Thyroid gland (tissue), 4 donors: ENCODE measurements at regions not wholly inside any gene's neighbourhood (a gene's known extent, or its start where the extent isn't known, plus 50 kb on each side); places are given as distances from the start of the nearest gene placed in this dataset.

Experiments used
- POLR2A ChIP-seq, 2 donors: fragments of 450-650 bp; IDR thresholded peaks; one replicate each; pipeline ENCODE4 v1.6.1; 2017; ENCODE audit warnings: antibody characterized with exemption in 2 of 2, mild to moderate bottlenecking in 2 of 2, moderate library complexity in 1 of 2
- TF ChIP-seq, protein P1 (sequence below), 6 experiments: fragments of 200-600 bp in 3 of 6; fragments of 450-650 bp in 3 of 6; sonication (generic) in 3 of 6; IDR thresholded peaks; one replicate each; pipeline ENCODE4 v1.5.1; 2016 to 2019; ENCODE audit warnings: antibody characterized with exemption in 6 of 6, mild to moderate bottlenecking in 2 of 6, inconsistent platforms in 1 of 6, moderate library complexity in 1 of 6

DNA sequence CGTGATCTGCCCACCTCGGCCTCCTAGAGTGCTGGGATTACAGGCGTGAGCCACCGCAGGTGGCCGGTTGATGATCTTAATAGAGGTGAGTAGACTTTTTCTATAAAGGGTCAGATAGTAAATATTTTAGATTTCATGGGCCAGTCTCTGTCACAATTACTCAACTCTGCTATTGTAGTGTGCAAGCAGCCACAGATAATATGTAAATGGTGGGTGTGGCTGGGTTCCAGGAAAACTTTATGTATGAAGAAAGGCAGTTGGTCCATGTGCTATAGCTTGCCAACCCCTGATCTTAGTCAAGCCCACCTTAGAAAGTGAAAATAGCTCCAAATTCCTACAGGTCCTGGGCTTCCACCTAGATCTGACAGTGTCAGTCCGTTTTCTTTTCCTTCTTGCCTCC is 94.9 kb upstream of the PMFBP1 start:
- TF ChIP-seq, protein P1, sequence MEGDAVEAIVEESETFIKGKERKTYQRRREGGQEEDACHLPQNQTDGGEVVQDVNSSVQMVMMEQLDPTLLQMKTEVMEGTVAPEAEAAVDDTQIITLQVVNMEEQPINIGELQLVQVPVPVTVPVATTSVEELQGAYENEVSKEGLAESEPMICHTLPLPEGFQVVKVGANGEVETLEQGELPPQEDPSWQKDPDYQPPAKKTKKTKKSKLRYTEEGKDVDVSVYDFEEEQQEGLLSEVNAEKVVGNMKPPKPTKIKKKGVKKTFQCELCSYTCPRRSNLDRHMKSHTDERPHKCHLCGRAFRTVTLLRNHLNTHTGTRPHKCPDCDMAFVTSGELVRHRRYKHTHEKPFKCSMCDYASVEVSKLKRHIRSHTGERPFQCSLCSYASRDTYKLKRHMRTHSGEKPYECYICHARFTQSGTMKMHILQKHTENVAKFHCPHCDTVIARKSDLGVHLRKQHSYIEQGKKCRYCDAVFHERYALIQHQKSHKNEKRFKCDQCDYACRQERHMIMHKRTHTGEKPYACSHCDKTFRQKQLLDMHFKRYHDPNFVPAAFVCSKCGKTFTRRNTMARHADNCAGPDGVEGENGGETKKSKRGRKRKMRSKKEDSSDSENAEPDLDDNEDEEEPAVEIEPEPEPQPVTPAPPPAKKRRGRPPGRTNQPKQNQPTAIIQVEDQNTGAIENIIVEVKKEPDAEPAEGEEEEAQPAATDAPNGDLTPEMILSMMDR (IDR thresholded peaks at IDR 0.05) = no peak
- TF ChIP-seq POLR2A (IDR thresholded peaks at IDR 0.05) = no peak
